Lower leg skin (tissue), 4 donors: ENCODE measurements at regions not wholly inside any gene's neighbourhood (a gene's known extent, or its start where the extent isn't known, plus 50 kb on each side); places are given as distances from the start of the nearest gene placed in this dataset.

Experiments used
- DNase-seq, 2 donors: peaks; one replicate each; pipeline ENCODE4 v3.0.0-alpha.2; 2019; ENCODE audit warnings: low spot score in 2 of 2
- H3K4me3 ChIP-seq: fragments of 200-600 bp; sonication (generic); 2 replicates; pipeline ENCODE4 v1.5.1; 2017; ENCODE audit warnings: mild to moderate bottlenecking, low read depth; ENCODE audit not compliant: poor library complexity, severe bottlenecking
- POLR2A ChIP-seq, 2 donors: fragments of 450-650 bp; IDR thresholded peaks; one replicate each; pipeline ENCODE4 v1.6.1; 2016 to 2017; ENCODE audit warnings: antibody characterized with exemption in 2 of 2, mild to moderate bottlenecking in 1 of 2, moderate library complexity in 1 of 2
- WGBS, 2 donors: methylation state at CpG; one replicate each; pipeline ENCODE4 v1.1.5; 2018; 5-methylcytosine and 5-hydroxymethylcytosine counted together
- intact Hi-C: fragments of 100-400 bp; cut with DNase I; formaldehyde crosslinking; loops from one replicate; pipeline ENCODE4 v1.15.0; 2023; ENCODE audit warnings: low total_unique reads
- TF ChIP-seq, protein P1 (sequence below), 3 donors: fragments of 450-650 bp; IDR thresholded peaks; one replicate each; pipeline ENCODE4 v1.5.1; 2016; ENCODE audit warnings: antibody characterized with exemption in 3 of 3, mild to moderate bottlenecking in 3 of 3, moderate library complexity in 2 of 3

DNA sequence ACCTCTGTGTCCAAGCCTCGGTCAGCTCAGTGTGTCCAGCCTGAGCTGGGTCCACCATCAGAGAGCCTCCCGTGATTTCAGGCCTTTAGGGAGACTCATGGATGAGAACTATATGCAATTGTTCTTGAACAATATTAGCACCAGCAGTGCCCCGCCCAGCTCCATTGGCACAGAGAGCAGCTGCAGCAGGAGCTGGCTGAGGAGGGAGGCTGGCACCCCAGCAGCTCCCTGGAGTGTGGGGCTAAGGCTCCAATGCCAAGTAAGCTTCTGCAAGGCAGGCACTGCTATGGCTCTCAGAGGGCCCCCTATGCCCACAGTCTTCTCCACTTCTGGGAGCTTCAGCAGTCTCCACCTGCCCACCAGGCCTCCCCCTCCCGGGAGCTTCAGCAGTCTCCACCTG, 593.3 kb downstream of the MATN1 start:
- no peak overlapping the region for H3K4me3 ChIP-seq
- 64 to 75% methylated on average over 3 to 4 of the region's 4 CpGs for WGBS, 2 donors
- intact Hi-C loops = no loop called here
- TF ChIP-seq POLR2A (IDR thresholded peaks at IDR 0.05) = no peak
- TF ChIP-seq, protein P1, sequence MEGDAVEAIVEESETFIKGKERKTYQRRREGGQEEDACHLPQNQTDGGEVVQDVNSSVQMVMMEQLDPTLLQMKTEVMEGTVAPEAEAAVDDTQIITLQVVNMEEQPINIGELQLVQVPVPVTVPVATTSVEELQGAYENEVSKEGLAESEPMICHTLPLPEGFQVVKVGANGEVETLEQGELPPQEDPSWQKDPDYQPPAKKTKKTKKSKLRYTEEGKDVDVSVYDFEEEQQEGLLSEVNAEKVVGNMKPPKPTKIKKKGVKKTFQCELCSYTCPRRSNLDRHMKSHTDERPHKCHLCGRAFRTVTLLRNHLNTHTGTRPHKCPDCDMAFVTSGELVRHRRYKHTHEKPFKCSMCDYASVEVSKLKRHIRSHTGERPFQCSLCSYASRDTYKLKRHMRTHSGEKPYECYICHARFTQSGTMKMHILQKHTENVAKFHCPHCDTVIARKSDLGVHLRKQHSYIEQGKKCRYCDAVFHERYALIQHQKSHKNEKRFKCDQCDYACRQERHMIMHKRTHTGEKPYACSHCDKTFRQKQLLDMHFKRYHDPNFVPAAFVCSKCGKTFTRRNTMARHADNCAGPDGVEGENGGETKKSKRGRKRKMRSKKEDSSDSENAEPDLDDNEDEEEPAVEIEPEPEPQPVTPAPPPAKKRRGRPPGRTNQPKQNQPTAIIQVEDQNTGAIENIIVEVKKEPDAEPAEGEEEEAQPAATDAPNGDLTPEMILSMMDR (IDR thresholded peaks at IDR 0.05) = no peak
- no peak for DNase-seq

DNA sequence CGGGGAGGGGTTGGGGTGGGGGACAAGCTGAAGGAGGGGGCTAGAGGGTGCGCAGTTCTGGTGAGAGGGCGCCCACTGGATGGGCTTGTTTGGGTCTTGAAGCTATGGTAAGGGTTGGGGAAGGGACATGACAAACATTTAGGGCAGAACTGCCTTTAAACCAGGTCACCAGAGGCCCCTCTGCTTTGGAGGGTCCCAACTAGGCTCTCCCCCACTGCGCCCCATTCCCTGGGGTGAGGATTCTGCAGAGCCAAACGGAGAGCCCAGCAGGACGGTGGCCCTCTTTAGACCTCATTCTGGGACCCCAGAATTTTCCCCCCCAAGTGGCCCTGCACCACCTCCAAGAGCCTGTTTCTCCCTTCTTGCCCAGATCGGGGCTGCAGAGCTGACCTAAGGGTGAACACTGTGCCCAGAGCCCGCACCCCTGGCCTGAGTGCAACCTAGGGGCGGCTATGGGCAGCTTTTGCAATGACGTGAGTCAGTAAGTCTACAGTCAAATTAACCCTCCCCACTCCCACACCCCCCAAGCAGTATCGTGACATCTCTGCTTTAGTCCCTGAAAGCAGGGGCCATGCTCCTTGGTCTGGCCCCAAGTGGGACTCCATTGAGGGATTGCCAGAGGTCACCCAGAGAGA, 593.8 kb downstream of the MATN1 start:
- intact Hi-C loops = no loop called here
- 79 to 82% methylated on average over 11 of the region's 11 CpGs for WGBS, 2 donors

DNA sequence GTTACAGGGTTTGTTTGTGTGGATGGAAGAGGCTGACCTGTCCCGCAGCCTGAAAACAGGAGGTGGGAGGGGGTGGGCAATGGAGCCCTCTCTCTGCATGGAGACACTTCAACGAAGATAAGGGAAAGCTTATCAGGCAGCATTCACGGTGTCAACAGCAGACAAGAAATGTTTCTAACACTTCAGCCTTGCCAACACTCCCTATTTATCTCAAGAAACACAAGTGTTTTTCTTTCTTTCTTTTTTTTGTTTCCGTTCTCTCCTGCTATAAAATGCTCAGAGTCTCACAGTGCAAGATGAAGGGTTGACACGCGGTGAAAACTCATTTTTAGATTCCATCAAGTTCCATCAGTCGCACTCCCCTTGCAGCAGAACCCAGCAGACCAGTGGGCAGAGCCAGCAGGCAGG, 594.4 kb downstream of the MATN1 start:
- DNase-seq = no peak
- 81 to 85% methylated on average over 7 of the region's 7 CpGs for WGBS, 2 donors
- H3K4me3 ChIP-seq = no peak overlapping the region
- intact Hi-C loops = no loop called here
- TF ChIP-seq POLR2A (IDR thresholded peaks at IDR 0.05) = no peak
- TF ChIP-seq, protein P1 (IDR thresholded peaks at IDR 0.05) = no peak

More for the DNA sequence above, 593.8 kb downstream of the MATN1 start:
- TF ChIP-seq, protein P1 (IDR thresholded peaks at IDR 0.05) = no peak
- no peak for TF ChIP-seq POLR2A (IDR thresholded peaks at IDR 0.05)
- DNase-seq = no peak
- no peak overlapping the region for H3K4me3 ChIP-seq

DNA sequence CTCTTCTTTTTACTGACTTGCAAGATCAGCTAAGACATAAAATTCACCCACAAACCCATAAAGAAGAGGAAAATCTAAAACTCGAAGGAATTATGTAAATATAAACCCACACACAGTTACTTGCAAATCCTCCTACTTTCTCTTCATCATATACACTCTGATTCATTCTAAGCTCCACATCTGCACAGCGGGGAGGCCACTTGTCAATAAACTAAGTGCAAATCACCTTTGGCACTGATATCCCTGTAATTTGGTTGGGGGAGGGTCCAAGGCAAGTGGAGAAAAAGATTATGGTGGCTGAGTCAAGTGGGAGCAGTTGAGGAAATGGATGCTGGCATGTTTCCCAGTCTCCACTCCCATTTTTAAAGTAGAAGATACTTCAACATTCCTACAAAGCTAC, 596.5 kb downstream of the MATN1 start:
- intact Hi-C loops = no loop called here
- TF ChIP-seq, protein P1 (IDR thresholded peaks at IDR 0.05) = no peak
- TF ChIP-seq POLR2A (IDR thresholded peaks at IDR 0.05) = no peak
- H3K4me3 ChIP-seq = no peak overlapping the region
- no peak for DNase-seq
- WGBS, 2 donors = 80 to 87% methylated on average over 2 of the region's 2 CpGs

DNA sequence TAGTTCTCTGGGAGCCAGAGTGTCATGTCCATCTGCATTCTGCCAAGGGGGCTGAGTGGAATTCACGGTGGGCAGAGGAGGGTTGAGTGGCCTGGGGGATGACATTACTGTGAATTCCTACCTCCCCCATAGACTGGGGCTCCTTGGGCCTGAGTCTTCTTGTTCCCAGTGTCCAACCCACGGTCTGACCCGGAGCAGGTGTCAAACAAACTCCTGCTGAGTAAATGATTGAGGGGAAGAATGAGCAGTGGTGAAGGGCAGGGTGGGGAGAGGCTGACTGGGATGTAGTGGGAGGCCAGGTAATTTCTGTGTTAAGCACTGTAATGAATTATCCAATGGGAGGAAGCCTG, 597.6 kb downstream of the MATN1 start:
- 58 to 63% methylated on average over 3 of the region's 3 CpGs for WGBS, 2 donors
- TF ChIP-seq POLR2A (IDR thresholded peaks at IDR 0.05) = no peak
- TF ChIP-seq, protein P1 (IDR thresholded peaks at IDR 0.05) = no peak
- no peak overlapping the region for H3K4me3 ChIP-seq
- intact Hi-C loops = no loop called here
- DNase-seq = no peak
